Hepatic stellate cell (primary cell): ENCODE measurements at regions not wholly inside any gene's neighbourhood (a gene's known extent, or its start where the extent isn't known, plus 50 kb on each side); places are given as distances from the start of the nearest gene placed in this dataset.

Experiments
- DNase-seq: peaks from one replicate; pipeline ENCODE4 v3.0.0; 2011; ENCODE audit warnings: low spot score

- no peak for DNase-seq
These were observed 80.0 kb upstream of the NTRK2 start for GRCh38 chr9:84589542-84589941.

- no peak for DNase-seq
These were observed 78.8 kb upstream of the NTRK2 start for GRCh38 chr9:84590706-84591105.

- no peak for DNase-seq
These were observed 76.6 kb upstream of the NTRK2 start for GRCh38 chr9:84592918-84593317.

DNA sequence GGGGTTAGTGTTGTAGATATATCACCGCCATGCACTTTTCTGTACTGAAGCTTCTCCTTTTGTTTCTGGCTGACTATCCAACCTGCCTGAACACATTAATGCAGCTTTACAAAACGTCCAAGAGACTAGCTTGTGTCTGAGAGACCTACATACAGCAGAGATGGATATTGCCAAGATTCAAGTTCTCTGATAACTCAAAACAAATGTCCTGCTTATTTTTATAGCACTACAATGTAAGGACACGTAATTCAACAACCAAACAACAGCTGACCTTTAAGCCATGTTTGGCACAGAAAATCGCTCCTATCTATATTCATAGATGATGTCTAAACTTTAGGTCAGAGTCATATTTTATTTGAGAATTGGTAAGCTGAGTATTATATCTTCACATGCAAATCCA, 76.2 kb upstream of the NTRK2 start:
- DNase-seq, result no peak

- DNase-seq, result no peak
These were observed 72.4 kb upstream of the NTRK2 start for GRCh38 chr9:84597131-84597530.

DNA sequence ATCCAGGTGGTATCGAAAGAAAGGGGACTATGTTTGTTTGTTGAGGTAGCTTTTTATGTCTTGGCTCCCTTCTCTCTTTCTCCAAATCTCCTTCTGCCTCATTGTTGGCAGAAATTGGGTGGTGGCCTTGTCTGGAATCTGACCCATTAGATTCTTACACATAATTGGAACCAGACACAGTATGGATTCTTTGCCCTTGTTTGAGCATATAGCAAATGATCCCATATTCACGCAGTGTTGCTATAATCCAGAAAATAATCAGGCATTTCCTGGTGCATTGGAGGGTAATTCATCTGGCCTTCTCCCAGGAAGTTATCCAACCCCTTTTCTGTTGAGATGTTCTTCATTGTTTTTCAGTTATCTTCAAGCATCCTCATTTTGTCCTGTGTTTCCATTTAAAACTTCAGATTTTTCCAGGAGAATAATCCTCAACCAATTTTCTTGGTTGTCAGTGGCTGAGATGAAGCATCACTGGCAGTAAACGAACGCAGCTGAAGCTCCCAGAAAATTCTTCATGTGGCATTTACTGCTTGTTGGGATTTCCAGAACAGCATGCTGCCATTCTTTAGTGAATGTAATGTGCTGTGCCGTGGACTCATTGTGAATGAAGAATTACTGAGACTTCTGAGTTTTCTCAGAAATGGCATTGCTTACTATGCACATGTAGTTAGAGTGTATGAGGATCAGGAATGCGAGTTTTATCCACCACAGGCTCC, 70.5 kb upstream of the NTRK2 start:
- DNase-seq, result no peak

DNA sequence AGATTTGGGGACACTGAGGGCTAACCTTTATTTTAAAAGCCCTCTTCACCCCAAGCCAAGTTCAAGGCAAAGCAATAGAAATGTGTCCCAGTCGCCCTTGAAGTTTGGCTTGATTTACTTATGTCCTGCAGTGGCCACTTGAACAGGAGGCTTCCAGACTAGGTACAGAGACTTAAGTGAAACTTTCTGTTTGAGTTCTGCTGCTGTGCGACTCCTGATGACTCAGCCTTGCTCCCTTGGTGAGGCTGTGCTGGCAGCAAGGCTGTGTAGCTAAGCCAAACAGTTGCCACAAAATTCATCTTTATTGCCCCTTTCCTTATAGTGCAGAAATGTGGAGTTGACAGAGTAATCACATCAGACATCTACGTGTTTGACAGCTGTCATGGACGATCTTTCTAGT, 68.8 kb upstream of the NTRK2 start:
- DNase-seq, result no peak

DNA sequence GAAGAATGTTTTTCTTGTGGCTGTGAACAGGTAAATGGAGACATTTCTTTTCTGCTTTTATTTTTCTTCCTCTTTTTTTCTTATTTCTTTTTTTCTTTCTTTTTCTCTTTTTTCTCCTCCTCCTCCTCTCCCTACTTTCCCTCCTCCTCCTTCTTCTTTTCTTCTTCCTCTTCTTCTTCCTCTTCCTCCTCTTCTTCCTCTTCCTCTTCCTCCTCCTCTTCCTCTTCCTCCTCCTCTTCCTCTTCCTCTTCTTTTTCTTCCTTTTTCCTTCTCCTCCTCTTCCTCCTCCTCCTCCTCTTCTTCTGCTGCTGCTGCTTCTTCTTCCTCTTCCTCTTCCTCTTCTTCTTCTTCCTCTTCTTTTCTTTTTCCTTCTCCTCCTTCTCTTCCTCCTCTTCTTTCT, 65.3 kb upstream of the NTRK2 start:
- no peak for DNase-seq

DNA sequence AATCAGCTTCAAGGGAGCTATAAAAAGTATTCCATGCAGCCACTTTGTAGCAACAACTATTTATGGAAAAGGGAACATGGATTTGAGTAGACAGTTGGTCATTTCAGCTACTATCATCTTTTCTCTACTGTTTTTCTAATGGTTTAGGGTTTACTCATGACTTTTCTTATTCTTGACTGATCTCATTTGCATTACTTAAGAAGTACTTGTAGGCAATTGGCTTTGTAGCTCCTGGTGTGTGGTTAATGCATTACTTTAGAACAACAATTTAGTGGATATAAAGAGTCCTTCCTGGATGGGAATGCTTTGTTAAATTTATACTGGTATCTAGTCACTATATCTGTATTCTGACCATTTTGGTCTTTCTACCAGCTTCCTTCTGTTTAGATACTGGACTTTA, 59.8 kb upstream of the NTRK2 start:
- DNase-seq, result no peak

GRCh38 chr9:84613431-84613830, 56.1 kb upstream of the NTRK2 start:
- no peak for DNase-seq

GRCh38 chr9:84615544-84615943, 54.0 kb upstream of the NTRK2 start:
- DNase-seq, result no peak

DNA sequence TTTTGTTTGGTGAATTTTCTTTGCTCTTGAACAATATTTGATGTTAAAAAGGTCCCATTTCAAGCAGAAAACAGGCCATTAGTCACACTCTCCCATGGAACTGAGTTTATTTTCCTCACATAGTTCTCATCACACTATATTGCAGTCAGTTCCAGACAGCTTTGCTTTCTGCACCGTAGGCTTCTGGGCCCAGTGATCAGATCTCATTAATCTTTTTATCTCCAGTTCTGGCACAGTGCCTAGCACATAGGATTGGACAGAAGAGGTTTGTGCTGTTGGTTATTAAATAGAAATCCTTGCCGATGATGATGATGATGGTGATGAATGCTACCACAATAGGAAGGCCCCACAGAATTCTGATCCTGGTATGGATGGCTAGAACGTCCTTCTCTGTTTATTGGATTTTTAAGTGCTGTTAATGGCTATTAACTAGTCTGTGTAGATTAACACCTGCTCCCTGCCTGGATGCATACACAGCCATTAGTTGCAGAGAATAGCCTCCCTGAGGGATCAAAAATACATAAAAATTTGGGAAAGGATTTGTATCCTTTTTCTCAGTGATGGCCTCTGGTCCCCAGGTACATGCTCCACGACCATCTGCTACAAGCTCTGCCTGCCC, 52.0 kb upstream of the NTRK2 start:
- no peak for DNase-seq
